NB4 (cell line): ENCODE measurements at regions not wholly inside any gene's neighbourhood (a gene's known extent, or its start where the extent isn't known, plus 50 kb on each side); places are given as distances from the start of the nearest gene placed in this dataset.
"Not testable (repeated sequence)": the region's sequence is repeated elsewhere in the genome, so short reads cannot be mapped to it uniquely, and the experiment has no call there.

Source experiments
- CTCF ChIP-seq: IDR thresholded peaks from one replicate; pipeline ENCODE4 v1.5.1; 2012; ENCODE audit warnings: low read depth, low read length
- MYC ChIP-seq: IDR thresholded peaks from 2 replicates; pipeline ENCODE4 v1.6.1; 2011; ENCODE audit warnings: low read depth, low read length
- POLR2A ChIP-seq: IDR thresholded peaks from 2 replicates; pipeline ENCODE4 v1.6.1; 2011; ENCODE audit warnings: mild to moderate bottlenecking; ENCODE audit not compliant: insufficient read length; ENCODE audit errors: extremely low read depth

GRCh38 chr9:39624048-39624447 lies 268.6 kb downstream of the SPATA31A1 start:
- TF ChIP-seq CTCF, POLR2A, MYC: not testable (repeated sequence)
